ENCODE measurements at regions not wholly inside any gene's neighbourhood (a gene's known extent, or its start where the extent isn't known, plus 50 kb on each side); places are given as distances from the start of the nearest gene placed in this dataset.

DNA sequence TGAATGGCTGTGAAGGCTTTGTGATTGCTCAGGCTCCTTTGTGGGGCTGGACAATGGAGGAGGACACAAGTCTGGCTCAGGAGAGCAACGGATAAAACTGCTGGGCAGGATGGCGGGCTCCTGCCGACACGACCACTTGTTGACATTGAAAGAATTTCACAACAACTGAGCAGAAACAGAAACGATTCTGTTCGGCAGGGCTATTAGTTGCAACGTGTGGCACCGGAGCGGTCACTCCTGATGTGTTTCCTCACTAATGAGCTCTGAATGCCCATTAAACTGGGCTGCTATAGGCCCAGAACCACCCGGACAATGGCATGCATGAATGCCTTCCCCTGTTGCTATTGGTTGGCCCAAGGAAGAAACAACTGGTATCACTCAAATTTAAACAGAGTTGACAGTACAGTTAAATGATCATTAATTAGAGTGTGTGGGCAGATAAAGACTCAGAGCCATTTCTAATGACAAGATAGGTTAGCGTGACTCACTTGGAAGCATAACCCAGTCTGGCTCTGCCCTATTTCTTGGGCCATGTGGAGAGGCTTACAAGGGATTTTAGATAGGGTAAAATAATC lies 142.9 kb downstream of the ASCL1 start:
- DNase-seq, result no peak

DNA sequence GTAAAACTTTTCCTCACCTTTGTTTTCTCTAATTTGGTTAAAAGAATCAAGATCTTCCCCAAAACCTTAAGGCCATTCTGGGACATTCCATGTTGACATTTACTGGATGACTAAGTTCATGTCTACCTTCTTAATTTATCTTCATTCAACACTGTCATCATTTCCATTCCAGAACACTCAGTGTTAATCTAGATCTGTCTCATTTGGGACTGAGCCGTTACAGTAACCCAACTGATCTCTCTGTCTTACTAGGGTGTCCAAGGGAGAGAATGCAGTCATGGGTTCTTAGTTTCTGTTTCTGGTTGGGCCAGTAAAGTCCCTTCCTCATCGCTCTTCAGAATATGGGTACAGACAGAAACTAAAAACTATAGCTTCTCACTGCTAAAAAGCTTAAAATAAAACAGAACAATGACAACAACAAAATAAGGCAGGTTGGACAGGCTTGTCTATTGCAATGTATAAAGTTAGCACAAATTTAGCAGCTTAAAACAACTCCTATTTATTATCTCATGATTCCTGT lies 144.8 kb downstream of the ASCL1 start:
- DNase-seq, result no peak

DNA sequence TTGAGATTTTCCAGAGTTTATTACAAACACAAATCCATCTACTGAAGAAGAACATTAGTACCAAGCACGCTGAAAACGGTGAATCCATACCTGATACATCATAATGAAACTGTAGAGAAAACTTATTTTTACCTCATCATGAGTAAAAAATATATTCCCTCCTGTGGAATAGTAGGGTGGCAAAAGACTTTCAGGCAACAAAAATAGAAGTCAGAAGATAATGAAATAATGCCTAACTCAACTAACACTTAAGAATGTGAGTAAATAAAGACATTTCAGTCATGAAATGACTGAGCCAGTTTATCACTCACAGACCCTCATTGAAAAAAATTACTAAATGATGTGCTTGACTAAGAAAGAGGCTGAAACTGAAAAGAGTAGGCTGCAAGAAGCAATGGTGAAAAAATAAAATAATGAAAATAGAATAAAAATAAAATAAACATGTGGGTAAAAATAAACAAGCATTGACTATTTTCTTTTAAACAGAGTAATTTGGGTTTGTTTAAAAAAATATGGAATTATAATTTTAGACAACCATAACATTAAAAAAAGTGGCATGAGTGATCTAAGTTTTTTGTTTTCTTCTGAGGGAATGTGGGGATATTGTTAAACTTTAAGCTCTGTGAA lies 148.6 kb downstream of the ASCL1 start:
- DNase-seq, result no peak

DNA sequence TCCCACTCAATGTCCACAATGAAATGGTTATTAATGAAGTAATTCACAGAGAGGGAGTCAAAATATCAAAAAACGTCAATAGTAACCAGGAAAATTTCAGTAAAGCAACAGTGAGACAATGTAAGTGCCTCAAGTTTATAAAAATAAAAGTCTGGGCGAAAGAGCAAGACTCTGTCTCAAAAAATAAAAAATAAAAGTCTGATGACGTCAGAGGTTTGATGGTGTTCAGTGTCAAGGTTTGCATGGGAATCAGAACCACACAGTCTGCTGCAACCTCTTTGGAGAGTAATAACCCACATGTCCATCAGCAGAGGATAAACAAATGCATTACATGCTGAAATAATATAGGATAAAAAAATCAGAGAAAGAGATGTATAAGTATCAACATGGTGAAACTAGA lies 152.4 kb downstream of the ASCL1 start:
- no peak for DNase-seq

DNA sequence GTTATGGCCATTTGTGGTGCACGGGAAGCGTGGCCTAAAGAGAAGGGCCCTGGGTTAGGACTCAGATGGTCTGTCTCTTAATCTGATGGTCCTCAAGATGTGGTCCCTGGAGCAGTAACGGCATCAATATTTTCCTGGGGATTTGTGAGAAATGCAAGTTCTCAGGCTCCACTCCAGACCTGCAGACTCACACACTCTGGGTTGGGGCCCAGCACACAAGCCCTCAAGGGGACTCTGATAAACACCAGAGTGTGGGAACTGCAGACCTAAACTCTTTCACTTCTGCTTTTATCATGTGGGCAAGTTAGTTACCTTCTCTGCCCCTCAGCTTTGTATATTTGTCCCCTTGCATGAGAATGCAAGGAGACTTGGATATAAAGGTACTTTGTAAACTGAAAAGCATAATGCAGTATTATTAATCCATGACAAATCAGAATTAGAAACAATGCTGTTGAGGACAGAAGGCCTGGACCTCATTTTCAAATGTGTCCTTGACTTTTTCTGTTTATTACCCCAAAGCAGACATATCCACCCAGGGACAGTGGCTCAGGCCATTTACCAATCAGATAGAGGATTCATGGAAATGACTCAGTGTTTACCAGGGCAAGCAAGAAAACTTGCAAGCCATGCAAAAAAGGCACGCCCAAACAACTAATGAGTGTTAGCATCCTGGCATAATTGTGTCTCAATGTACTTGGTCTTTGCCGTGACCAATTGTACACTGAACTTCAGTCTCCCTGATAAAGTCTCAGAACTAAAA lies 157.0 kb downstream of the ASCL1 start:
- DNase-seq, result no peak

DNA sequence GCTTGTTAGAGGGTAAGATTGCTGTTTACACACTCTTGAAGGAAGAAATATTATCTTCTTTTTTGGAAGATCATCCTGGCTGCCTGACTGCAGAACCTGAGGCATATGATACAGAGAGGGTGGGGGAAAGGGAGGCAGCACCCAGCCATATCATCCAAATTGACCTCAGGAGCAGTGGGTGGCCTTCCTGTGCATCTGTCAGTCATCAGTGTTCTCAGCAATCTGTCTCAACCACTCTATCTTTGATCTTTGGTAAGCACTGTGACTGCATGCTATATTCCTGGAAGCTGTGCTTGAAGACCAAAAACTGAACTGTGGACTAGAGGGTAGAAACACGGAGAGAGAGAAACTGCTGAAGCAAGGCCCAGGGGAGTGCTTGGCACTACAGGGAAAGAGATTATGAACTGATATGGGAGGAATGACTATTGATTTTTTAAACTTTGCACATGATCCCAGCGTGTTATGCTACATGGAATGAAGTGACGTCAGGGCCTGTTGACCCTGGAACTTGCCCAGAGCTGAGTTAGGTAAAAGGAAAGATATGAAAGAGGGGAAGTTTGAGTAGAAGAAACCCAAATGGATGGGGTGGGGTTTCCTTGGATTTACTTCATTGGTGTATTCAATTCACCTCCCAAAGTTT lies 171.5 kb downstream of the ASCL1 start:
- no peak for DNase-seq

DNA sequence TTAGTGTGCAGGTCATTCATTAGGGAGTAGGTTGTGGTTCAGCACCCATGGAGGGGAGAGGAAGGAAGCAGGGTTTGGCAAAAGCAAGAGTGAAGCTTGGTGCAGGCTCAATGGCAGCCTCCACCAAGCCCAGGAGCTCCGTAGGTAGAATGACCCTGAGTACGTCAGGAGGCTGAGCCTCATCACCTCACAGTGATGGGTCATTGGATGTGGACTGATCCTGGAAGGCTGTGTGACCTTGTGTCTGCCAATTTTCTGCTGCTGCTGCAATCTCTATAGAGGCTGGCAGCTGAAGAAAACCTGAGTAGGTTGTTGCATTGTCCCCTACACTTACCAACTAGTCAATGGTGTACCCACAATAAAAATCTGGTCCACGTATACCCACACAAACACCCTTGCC lies 173.1 kb downstream of the ASCL1 start:
- DNase-seq, result no peak

DNA sequence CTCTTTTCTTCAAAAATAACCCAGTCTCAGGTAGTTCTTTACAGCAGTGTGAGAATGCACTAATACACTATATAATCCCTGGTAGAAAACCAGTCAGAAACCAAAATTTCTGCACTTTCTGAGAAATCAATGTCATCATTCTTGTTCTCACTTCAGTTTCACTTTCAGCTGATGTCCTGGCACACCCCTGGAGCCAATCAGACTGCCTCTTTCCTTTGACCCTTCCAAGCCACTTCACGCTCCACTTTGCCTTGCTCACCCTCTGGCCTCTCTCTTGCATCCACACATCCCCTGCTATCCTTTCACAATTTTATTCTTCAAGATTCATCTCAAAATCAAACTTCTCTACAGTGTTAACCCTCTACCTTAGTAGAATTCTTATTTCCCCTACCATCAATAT lies 181.1 kb downstream of the ASCL1 start:
- no peak for DNase-seq

DNA sequence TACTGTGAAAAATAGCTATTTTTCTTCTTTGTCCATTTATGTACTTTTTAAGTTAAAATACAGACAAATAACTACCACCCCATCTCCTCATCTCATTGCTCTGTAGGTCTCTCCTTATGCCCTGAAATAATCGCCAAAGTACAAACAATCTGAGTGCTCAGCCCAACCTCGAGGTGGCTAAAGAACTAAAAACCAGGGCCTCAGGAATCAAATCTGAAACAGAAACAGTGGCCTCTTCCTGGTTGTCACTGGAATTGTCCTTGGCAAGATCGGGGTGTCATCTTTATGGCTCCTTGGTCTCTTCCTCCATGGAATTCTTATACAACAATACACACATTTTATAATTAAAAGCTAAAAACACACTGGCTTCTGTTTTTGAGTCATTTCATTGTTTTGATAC lies 182.4 kb downstream of the ASCL1 start:
- DNase-seq, result no peak

DNA sequence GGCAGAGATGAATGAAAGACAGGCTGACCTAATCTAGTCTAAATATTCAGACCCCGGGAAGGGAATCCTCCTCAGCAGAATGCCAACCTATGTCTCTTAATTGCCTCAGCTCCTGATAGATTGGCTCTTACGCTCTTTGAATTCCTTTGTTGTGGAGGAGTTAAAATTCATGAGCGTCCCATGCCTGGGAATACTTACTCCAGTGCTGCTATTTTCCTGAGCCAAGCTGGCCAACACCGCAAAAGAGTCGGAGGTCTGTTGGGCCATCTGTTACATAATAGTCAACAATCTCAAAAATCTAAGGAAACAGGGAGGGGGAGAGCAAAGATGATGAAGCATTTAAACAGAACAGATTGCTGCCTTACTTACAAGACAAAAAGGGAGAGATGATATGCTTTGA lies 182.8 kb downstream of the ASCL1 start:
- no peak for DNase-seq

DNA sequence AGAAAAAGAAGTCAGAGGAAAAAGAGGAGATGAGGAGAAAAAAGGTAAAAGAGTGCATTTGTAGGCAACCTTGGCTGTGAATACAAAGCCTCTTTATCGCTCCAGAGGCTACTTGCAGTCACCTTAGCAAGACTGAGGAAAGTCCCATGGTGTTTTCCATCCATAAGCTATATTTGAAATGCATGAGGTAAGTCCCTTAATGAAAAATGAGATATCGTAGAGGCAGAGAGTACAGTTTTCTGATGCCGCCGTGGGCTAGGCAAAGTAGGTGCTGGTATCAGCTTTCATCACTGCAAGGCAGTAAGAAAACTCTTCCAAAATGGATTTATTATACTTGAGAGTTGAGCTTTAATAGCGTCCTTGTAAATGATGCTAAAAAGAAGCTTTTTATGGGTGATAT lies 186.8 kb downstream of the ASCL1 start:
- DNase-seq, result no peak

DNA sequence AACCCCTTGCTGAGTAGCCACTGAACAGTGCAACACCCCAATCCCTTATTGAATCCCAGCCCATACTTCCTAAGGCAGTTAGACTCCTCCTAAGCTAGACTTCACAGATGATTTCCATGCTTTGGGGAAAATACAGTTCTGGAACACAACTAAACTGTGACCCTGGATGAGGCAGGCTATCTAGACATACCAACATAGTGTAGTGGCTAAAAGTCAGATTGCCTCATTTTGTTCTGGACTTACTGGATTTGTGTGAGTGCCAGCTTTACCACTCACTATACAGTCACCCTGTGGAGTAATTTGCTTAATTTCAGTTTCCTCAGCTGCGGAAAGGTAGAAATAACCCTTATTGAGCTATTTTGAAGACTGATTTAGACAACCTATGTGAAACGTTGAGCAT lies 203.1 kb downstream of the ASCL1 start:
- DNase-seq, result no peak

DNA sequence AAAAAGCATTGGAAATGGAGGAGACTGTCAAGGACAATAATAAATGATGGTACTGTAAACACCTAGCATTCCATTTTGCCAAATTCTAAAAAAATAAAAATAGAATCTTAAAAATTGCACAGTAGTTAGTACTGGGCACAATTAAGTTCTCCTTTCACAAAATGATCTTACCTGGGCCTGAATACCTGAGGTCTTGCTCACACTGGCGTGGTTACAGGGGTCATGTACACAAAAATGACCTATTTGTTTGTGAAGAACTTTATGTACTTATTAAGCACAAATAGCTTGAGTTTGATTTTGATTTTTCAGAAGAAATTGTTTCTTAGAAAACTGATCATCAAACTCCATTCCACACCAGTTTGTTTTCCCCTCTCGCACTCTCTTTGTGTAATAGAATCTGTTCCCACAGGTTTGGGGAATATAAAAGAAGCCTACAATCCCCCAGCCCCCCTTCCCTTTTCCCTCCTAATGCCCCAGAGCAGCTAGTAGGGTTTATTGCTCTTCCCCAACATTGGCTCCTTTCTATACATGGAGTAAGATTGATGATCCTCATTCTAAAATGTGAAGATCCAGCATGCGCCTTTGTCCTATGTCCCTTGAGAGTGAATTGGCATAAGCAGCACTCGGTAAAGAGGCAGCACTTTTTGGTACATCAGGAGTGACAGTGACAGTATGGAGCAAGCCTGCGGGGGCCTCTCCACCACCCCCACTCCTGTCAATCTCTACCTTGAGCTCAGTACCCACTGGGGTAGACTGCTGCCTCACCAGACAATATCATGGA lies 204.3 kb downstream of the ASCL1 start:
- DNase-seq, result no peak

DNA sequence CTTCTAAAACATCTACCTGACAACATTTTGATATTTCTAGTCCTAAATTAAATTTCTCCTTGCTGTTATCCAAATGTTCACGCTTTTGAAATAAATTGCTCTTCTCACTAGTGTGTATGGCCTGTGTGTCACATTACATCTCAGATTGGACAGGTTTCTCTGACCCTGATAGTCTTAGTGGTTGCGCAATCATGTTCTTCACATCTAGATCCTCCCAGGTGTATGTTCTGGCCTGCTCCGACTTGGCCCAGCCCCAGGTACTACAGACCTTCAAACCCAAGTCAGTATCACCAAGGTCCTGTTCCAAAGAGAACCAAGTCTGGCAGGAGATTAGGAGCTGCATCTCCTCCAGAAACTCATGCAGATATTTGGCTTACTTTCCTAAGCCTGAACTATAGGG lies 209.5 kb downstream of the ASCL1 start:
- no peak for DNase-seq

DNA sequence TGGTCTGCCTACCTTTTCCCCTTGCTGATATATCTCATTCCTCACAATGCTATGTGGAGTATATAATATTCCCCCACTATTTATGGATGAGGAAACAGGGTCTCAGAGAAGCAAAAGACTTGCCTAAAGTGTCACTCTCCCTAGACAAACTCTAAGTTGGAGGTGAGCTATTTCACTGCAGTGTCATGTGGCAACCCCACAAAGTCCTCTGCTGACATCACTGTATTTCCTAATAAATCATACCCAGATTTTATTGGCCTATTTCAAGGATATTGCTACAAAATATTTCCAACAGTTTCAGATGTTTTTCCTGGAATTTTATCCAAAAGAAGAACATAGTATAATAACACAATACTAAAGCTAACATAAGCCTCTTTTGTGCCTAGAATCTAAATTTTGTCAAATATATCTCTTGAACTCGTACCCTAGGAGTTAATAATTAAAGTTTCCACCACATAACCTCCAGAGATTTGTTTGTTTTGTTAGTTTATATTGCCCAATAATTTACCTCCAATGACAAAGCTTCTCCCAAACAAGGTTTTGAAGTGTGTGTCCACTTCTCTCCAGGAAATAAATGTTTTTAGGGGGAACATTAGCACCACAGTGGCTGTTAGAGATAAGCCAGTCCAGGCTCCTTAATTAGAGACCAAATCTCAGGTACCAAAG lies 215.1 kb downstream of the ASCL1 start:
- DNase-seq, result no peak

DNA sequence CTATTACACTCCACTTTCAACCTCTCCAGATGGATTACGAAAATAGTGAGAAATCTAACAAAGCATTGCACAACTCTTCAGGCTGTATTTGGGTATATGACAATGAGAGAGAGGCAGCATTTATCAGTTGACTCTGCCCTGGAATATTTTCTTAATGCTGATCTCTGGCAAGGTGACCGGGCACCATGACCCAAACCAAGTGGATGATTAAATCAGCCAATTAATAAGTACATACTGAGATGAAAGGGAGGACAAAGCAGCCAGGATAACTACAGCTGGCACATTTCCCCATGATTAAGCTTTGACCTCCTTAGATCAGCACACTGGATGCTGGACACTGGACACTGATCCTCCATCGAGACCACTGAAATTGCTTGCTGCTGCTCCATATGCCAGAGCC lies 218.2 kb downstream of the ASCL1 start:
- DNase-seq, result no peak

DNA sequence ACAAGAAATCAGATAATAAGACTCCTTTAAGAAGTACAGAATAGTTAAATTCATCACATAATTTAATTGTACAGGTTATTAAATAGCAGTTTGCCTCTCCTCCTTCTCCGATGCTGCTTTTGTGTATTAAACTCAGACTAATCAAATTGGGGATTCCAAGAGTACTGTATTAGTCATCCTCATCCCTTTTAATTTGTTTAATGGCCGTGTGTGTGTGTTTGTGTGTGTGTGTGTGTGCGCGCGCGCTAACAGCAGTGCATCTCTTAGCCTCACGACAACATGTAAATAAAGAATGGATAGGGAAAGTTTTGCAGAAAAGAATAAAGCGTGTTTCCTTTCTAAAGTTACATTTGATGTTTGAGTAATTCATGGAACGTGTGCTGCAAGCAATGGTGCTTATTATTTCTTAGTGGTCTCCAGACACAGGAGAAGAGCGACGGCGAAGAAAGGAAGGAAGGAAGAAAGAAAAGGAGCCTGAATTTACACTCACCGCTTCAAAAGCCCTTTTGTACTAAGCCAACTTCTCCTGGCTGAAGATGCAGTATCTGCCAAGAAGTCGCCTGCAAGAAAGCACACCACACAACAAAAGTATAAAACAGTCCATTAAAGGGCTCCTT lies 220.3 kb downstream of the ASCL1 start:
- DNase-seq, result no peak

DNA sequence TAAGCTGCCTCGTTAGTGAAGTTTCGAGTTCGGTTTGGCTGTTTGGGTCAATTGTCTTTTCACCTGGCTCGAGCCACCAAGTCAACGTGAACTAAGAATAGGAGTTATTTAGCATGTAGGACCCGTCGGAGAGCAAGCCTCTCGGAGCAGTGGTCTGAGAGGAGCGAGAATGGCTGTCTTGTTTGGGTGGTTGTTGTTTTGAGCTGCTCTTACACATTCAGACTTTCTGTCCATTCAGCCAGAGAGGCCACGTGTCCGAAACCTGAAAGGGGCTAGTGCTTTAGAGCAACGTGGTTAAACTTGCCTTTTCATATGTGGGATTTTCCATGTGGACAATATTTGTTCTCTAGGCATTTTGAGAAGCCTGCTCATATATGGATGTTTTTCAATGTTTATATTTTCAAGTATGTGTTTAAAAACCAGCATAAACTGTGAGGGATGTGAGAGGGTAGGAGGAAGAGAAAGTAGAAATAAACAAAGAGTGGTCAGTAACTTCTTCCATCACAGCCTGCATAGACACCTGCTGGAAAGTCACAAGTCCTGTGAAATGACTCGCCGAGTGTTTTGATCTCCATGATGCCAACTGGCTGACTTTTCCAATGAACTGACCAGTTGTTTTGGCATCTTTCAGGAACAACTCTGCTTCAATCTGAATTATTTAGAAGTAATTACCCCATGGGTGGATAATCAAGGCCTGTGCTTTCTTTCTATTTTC lies 221.0 kb downstream of the ASCL1 start:
- no peak for DNase-seq

DNA sequence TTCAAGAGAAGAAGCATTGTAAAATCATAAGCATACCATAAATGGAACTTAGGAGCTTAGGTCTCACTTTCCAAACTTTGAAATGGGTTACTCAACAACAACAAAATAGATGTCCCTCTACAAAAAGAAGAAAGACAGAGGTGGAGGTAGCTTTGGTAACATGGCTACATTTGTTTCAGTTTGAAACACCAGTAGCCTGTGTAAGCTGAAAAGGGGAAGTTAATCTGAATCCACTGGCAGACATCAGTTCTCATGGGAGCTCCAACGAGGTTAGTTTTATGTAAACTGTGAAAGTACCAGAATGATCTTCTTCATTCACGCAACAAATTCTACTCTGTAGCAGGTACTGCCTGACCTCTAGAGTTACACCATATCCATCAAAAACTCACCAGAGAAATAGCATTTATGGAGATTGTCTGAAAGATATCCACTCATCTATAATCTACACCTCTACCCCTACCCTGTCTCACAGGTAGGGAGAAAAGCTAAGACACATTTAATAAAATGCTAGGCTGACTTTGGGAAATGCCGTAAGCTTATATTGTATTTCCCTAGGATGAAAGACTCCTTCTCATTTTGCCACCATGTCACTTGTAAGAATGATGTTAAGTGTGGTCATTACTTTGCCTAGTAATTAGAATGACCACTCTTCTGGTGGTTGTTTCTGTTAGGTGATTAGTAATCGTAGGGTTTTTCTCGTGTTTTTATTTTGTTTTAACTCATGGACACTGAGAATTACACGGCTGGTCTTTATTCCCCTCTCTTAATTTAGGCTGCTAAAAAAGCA lies 224.1 kb downstream of the ASCL1 start:
- DNase-seq, result no peak

DNA sequence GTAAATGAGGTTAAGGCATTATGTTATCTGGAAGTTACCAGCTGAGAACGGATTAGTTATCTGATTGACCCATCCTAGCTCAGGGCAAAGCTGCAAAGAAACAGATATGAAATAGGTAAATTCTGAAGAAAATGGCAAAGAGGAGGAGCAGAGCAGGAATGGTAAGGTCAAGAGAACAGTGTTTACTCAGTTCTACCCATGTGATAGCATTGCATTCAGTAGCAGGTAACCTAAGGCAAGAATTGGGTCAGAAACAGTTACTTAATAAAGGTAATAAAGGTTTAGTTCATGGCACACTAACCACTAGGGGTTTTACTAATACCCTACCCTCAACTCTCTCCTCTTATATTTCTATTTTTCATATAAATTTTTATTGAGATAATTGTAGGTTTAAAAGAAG lies 224.8 kb downstream of the ASCL1 start:
- no peak for DNase-seq

DNA sequence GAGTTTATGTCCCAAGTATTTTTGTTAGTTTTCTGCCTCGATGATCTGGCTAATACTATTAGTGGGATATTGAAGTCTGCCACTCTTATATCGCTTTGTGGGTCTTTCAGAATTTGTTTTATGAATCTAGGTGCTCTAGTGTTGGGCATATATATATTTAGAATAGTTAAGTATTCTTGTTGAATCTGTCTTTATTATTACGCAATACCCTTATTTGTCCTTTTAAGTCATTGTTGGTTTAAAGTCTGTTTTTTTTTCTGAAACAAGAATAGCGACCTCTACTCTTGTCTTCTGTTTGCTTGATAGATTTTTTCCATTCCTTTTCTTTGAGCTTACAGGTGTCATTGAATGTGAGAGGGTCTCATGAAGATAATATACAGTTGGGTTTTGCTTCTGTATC lies 239.0 kb downstream of the ASCL1 start:
- DNase-seq, result no peak

Data from NCI-H510A treated with DMSO at 0.1 percent for 48 hours (cell line).